B cell (primary cell): ENCODE measurements at regions not wholly inside any gene's neighbourhood (a gene's known extent, or its start where the extent isn't known, plus 50 kb on each side); places are given as distances from the start of the nearest gene placed in this dataset.

Source experiments
- ATAC-seq: fragments of 200-7000 bp; cut with Tn5 transposase; one replicate; pipeline ENCODE4 v1.10.0; 2021; ENCODE audit warnings: low read depth, mild to moderate bottlenecking, moderate number of reproducible peaks, moderate library complexity
- CTCF ChIA-PET: fragments of 350-600 bp; sonication (Branson Sonifier 250); formaldehyde crosslinking; loops from one replicate; lab custom pipeline; 2021; ENCODE audit warnings: antibody characterized with exemption, inconsistent platforms; lab: Charles Lee
- POLR2A ChIA-PET: fragments of 350-600 bp; sonication (Branson Sonifier 250); formaldehyde crosslinking; loops from one replicate; lab custom pipeline; 2021; ENCODE audit warnings: antibody characterized with exemption; lab: Charles Lee
- DNase-seq: peaks from one replicate; pipeline ENCODE4 v3.0.0; 2013
- H2AFZ ChIP-seq: 2 replicates; pipeline ENCODE4 v1.6.1; 2012; ENCODE audit warnings: mild to moderate bottlenecking, low read depth, low read length; ENCODE audit not compliant: insufficient read depth, poor library complexity, severe bottlenecking
- H3K27ac ChIP-seq, 2 donors: 1 replicate in 1 of 2; 2 replicates in 1 of 2; pipeline ENCODE4 v1.5.1; 2012 to 2013; ENCODE audit warnings: low read length in 2 of 2, mild to moderate bottlenecking in 2 of 2, moderate library complexity in 1 of 2
- H3K27me3 ChIP-seq, 4 experiments: fragments of 200-600 bp in 1 of 4; sonication (generic) in 1 of 4; replicated peaks in 1 of 4; 1 replicate in 2 of 4; 2 replicates in 2 of 4; pipeline versions ENCODE4 v1.6.1 to v1.7.0; 2013 to 2016; ENCODE audit warnings: low read length in 3 of 4, mild to moderate bottlenecking in 2 of 4, mixed read lengths in 1 of 4, moderate library complexity in 1 of 4; ENCODE audit not compliant: insufficient read depth in 4 of 4, control insufficient read depth in 3 of 4; ENCODE audit errors: control extremely low read depth in 1 of 4
- H3K36me3 ChIP-seq, 2 experiments: replicated peaks in 1 of 2; 1 replicate in 1 of 2; 2 replicates in 1 of 2; pipeline versions ENCODE4 v1.6.1 to v1.7.1; 2013; ENCODE audit warnings: low read length in 1 of 2; ENCODE audit not compliant: insufficient read depth in 2 of 2, control insufficient read depth in 1 of 2; ENCODE audit errors: control extremely low read depth in 1 of 2, extremely low read depth in 1 of 2
- H3K4me1 ChIP-seq, 2 donors: fragments of 200-600 bp in 1 of 2; sonication (generic) in 1 of 2; 1 replicate in 1 of 2; 2 replicates in 1 of 2; pipeline versions ENCODE4 v1.5.1 to v1.6.1; 2013 to 2017; ENCODE audit warnings: low read length in 2 of 2; ENCODE audit not compliant: control insufficient read depth in 2 of 2, insufficient read depth in 2 of 2
- H3K4me2 ChIP-seq: replicated peaks from 2 replicates; pipeline ENCODE3; 2012; ENCODE audit warnings: mild to moderate bottlenecking, low read depth, low read length; ENCODE audit not compliant: poor library complexity, severe bottlenecking
- H3K4me3 ChIP-seq, 5 experiments: fragments of 200-600 bp in 1 of 5; sonication (generic) in 1 of 5; 1 replicate in 3 of 5; 2 replicates in 2 of 5; pipeline versions ENCODE4 v1.5.1 to v1.7.0; 2011 to 2016; ENCODE audit warnings: low read length in 4 of 5, mild to moderate bottlenecking in 4 of 5, low read depth in 2 of 5, control low read depth in 1 of 5, moderate library complexity in 1 of 5; ENCODE audit not compliant: insufficient read depth in 1 of 5; ENCODE audit errors: control extremely low read depth in 1 of 5, extremely low read depth in 1 of 5
- H3K79me2 ChIP-seq: fragments of 200-600 bp; sonication (generic); one replicate; pipeline ENCODE4 v1.6.0; 2016; ENCODE audit warnings: low read length; ENCODE audit not compliant: control insufficient read depth, insufficient read depth
- H3K9ac ChIP-seq: fragments of 200-600 bp; sonication (generic); 2 replicates; pipeline ENCODE4 v1.6.1; 2017; ENCODE audit warnings: mild to moderate bottlenecking, low read length, moderate library complexity
- H3K9me3 ChIP-seq, 3 donors: one replicate each; pipeline versions ENCODE4 v1.6.1 to v1.7.1; 2013; ENCODE audit warnings: low read length in 2 of 3; ENCODE audit not compliant: control insufficient read depth in 2 of 3, insufficient read depth in 1 of 3; ENCODE audit errors: control extremely low read depth in 1 of 3
- H4K20me1 ChIP-seq: 2 replicates; pipeline ENCODE4 v1.6.0; 2012; ENCODE audit warnings: mild to moderate bottlenecking, low read length; ENCODE audit not compliant: insufficient read depth, control insufficient read depth, poor library complexity, severe bottlenecking
- H3K27ac Mint-ChIP-seq: one replicate; pipeline ENCODE4 v1.8.0; 2021; ENCODE audit warnings: mixed read lengths
- H3K27me3 Mint-ChIP-seq: one replicate; pipeline ENCODE4 v1.8.0; 2021; ENCODE audit warnings: mixed read lengths
- H3K4me1 Mint-ChIP-seq: one replicate; pipeline ENCODE4 v1.8.0; 2021; ENCODE audit warnings: mixed read lengths
- H3K4me3 Mint-ChIP-seq: one replicate; pipeline ENCODE4 v1.8.0; 2021; ENCODE audit warnings: mixed read lengths
- H3K9me3 Mint-ChIP-seq: one replicate; pipeline ENCODE4 v1.8.0; 2022; ENCODE audit warnings: mixed read lengths; ENCODE audit not compliant: insufficient read depth
- CTCF ChIP-seq: fragments of 200-600 bp; IDR thresholded peaks from one replicate; pipeline ENCODE4 v1.8.0; 2022; ENCODE audit warnings: antibody characterized with exemption, mild to moderate bottlenecking
- EZH2 ChIP-seq: IDR thresholded peaks from 2 replicates; pipeline ENCODE4 v1.6.1; 2012; ENCODE audit warnings: borderline replicate concordance, low read depth, mild to moderate bottlenecking, moderate library complexity, low read length; ENCODE audit not compliant: insufficient read depth, poor library complexity, severe bottlenecking
- WGBS: methylation state at CpG from one replicate; pipeline ENCODE4 v1.1.5; 2013; ENCODE audit warnings: missing lambda C conversion rate; ENCODE audit not compliant: insufficient coverage; 5-methylcytosine and 5-hydroxymethylcytosine counted together
- intact Hi-C: fragments of 100-400 bp; cut with micrococcal nuclease; formaldehyde crosslinking; loops from one replicate; pipeline ENCODE4 v1.10.0; 2022

- Histone ChIP-seq H3K4me3 (no peak overlapping the region), H2AFZ (no peak overlapping the region), H4K20me1 (no peaks in the 10 kb centered on the region), H3K36me3 (no peaks in the 10 kb centered on the region), H3K9me3 (peaks cover 0 to 3% (median 0%) of the 10 kb centered on the region in 3 donors), H3K79me2 (no peaks in the 10 kb centered on the region), H3K27me3 (no peaks in the 10 kb centered on the region), H3K9ac (no peak overlapping the region), H3K4me2 (no peak overlapping the region), H3K27ac (no peak overlapping the region), H3K4me1 (no peaks in the 10 kb centered on the region)
- WGBS, result 40% methylated on average over 1 of the region's 5 CpGs
- Mint-ChIP-seq H3K27me3 (peaks cover 8% of the 10 kb centered on the region), H3K4me1 (no peaks in the 10 kb centered on the region), H3K27ac (no peak overlapping the region), H3K9me3 (no peaks in the 10 kb centered on the region), H3K4me3 (no peak overlapping the region)
- POLR2A ChIA-PET, result no interaction called here
- TF ChIP-seq CTCF (no peak), EZH2 (no peak)
- DNase-seq (no peak), ATAC-seq (no peak)
- CTCF ChIA-PET, result no interaction called here
- intact Hi-C loops, result no loop called here
Observed at GRCh38 chr12:105665366-105665765, 334.9 kb downstream of the C12orf75 start.

GRCh38 chr12:105667973-105668743 is 337.7 kb downstream of the C12orf75 start:
- DNase-seq (no peak), ATAC-seq (no peak)
- no peaks in the 10 kb centered on the region for H3K4me1 ChIP-seq
- H3K36me3 ChIP-seq, result no peaks in the 10 kb centered on the region
- H2AFZ ChIP-seq, result no peak overlapping the region
- no peaks in the 10 kb centered on the region for H3K27me3 ChIP-seq
- no peak overlapping the region for H3K4me3 ChIP-seq
- H3K4me2 ChIP-seq, result no peak overlapping the region
- H3K4me3 Mint-ChIP-seq, result no peak overlapping the region
- WGBS, result 86% methylated on average over 1 of the region's 2 CpGs
- H3K4me1 Mint-ChIP-seq, result no peaks in the 10 kb centered on the region
- H3K9me3 Mint-ChIP-seq, result no peaks in the 10 kb centered on the region
- H4K20me1 ChIP-seq, result no peaks in the 10 kb centered on the region
- no peaks in the 10 kb centered on the region for H3K27me3 Mint-ChIP-seq
- no peak for TF ChIP-seq CTCF
- TF ChIP-seq EZH2, result no peak
- H3K27ac Mint-ChIP-seq, result no peak overlapping the region
- no peak overlapping the region for H3K9ac ChIP-seq
- POLR2A ChIA-PET, result no interaction called here
- intact Hi-C loops, result no loop called here
- H3K79me2 ChIP-seq, result no peaks in the 10 kb centered on the region
- CTCF ChIA-PET, result no interaction called here
- peaks cover 0 to 3% (median 0%) of the 10 kb centered on the region in 3 donors for H3K9me3 ChIP-seq
- no peak overlapping the region for H3K27ac ChIP-seq
